ENCODE measurements at regions not wholly inside any gene's neighbourhood (a gene's known extent, or its start where the extent isn't known, plus 50 kb on each side); places are given as distances from the start of the nearest gene placed in this dataset.

DNA sequence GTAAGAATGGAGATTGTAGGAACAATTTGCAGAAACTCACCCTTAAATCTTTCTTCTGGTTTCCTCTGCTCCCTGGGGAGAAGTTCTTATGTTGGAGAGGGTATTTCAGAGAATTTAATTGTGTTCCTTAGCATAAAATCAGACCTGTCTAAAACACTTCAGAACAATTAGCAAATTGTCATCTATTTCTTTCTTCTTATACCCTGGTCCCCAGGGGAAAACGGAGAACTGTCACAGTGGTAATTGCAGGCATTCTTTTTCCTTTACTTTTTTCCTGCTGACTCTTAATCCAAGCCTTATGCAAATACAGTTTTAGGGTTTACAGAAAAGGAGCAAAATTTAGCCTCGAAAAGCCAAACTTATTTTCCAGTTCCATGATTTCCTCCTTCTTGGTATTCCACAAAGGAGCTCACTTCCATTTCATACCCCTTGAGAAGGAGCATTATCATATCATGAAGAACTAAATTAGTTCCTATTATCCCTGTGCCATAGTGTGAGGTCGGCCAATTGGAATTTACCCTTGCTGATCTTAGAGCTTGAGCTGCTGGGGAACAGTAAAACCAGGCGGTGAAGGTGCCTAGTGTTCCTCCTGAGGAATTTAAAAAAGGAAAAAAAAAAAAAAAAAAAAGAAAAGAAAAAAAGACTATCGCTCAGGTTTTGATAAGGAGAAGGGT lies 173.8 kb downstream of the IL15 start:
- H4K20me1 ChIP-seq (ENCODE audit: insufficient read depth, low read length) = no peaks in the 10 kb centered on the region
- BruUV-seq (replicated peaks) = no TSS peak
- no peak overlapping the region for H3K23ac ChIP-seq (ENCODE audit: low read depth, low read length)
- dilution Hi-C loops (cut with HindIII; ENCODE audit: low sequenced_read_pairs, unreplicated experiment) (no loop called here), intact Hi-C loops (cut with micrococcal nuclease) (no loop called here), in situ Hi-C loops (cut with MboI; ENCODE audit: low sequenced_read_pairs) (no loop called here)
- no peak overlapping the region for H3K9ac ChIP-seq (ENCODE audit: low read depth, low read length)
- peaks cover 5% of the 10 kb centered on the region for H3K4me1 ChIP-seq (ENCODE audit: control insufficient read depth, insufficient read depth, low read length)
- no peak overlapping the region for H3K27ac ChIP-seq (ENCODE audit: insufficient read depth, low read length)
- POLR2A ChIA-PET (ENCODE audit: unreplicated experiment) = no interaction called here
- H4K8ac ChIP-seq (ENCODE audit: low read depth in 2 of 2, low read length in 2 of 2) = no peak overlapping the region
- no peak overlapping the region for H3K4me2 ChIP-seq (ENCODE audit: low read depth, low read length)
- WGBS, 2 experiments (ENCODE audit: extremely low coverage in 2 of 2, insufficient read length in 1 of 2) = no CpG with 5 or more reads among the region's 5 CpGs
- no peak overlapping the region for H2AFZ ChIP-seq (replicated peaks; ENCODE audit: low read length, poor library complexity)
- DNase-seq = peak; percentile 26
- TF ChIP-seq FOS (IDR thresholded peaks at IDR 0.05; ENCODE audit: low read depth, low read length) = no peak
- TF ChIP-seq CHD1 (IDR thresholded peaks at IDR 0.05; ENCODE audit: low read depth, low read length) = no peak
- TF ChIP-seq BHLHE40 (IDR thresholded peaks at IDR 0.05; ENCODE audit: low read depth, low read length) = no peak
- no peak for TF ChIP-seq RAD21 (IDR thresholded peaks at IDR 0.05; ENCODE audit: low read length)
- TF ChIP-seq, protein P1, sequence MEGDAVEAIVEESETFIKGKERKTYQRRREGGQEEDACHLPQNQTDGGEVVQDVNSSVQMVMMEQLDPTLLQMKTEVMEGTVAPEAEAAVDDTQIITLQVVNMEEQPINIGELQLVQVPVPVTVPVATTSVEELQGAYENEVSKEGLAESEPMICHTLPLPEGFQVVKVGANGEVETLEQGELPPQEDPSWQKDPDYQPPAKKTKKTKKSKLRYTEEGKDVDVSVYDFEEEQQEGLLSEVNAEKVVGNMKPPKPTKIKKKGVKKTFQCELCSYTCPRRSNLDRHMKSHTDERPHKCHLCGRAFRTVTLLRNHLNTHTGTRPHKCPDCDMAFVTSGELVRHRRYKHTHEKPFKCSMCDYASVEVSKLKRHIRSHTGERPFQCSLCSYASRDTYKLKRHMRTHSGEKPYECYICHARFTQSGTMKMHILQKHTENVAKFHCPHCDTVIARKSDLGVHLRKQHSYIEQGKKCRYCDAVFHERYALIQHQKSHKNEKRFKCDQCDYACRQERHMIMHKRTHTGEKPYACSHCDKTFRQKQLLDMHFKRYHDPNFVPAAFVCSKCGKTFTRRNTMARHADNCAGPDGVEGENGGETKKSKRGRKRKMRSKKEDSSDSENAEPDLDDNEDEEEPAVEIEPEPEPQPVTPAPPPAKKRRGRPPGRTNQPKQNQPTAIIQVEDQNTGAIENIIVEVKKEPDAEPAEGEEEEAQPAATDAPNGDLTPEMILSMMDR (conservative IDR thresholded peaks at IDR 0.05; ENCODE audit: low read depth, low read length) = no peak
- TF ChIP-seq MAZ (IDR thresholded peaks at IDR 0.05; ENCODE audit: borderline replicate concordance, low read depth, low read length) = no peak
- no peak for TF ChIP-seq CEBPB (IDR thresholded peaks at IDR 0.05; ENCODE audit: low read depth, low read length)
- H4K91ac ChIP-seq (ENCODE audit: insufficient read depth, low read depth, low read length) = no peak overlapping the region
- no peaks in the 10 kb centered on the region; the same call in 1 of the 2 replicates for H3K9me1 ChIP-seq (ENCODE audit: insufficient read depth, low read length)
- CTCF ChIA-PET = no interaction called here
- no peaks in the 10 kb centered on the region for H3K79me1 ChIP-seq (ENCODE audit: low read depth in 1 of 2, low read length in 2 of 2)
- no peak overlapping the region for H2AK9ac ChIP-seq (replicated peaks; ENCODE audit: low read depth, low read length, poor library complexity)
- no peak overlapping the region for H3K4me3 ChIP-seq (ENCODE audit: insufficient read depth, low read depth, low read length)
- no peaks in the 10 kb centered on the region for H3K36me3 ChIP-seq (ENCODE audit: control insufficient read depth, insufficient read depth, low read length)
- ATAC-seq (ENCODE audit: low read depth) = no peak
- H3K14ac ChIP-seq (replicated peaks; ENCODE audit: low read depth, low read length) = no peak overlapping the region
- H2BK20ac ChIP-seq (ENCODE audit: low read depth, low read length) = no peak overlapping the region
- H3K18ac ChIP-seq (ENCODE audit: low read depth, low read length) = no peak overlapping the region
- no peak overlapping the region for H2BK120ac ChIP-seq (ENCODE audit: low read depth, low read length)
- H3K9me3 ChIP-seq (ENCODE audit: control insufficient read depth, insufficient read depth, low read length) = no peaks in the 10 kb centered on the region
- no peak overlapping the region for H3K56ac ChIP-seq (ENCODE audit: extremely low read depth, insufficient read depth, low read length)
- H2AK5ac ChIP-seq (ENCODE audit: low read depth, low read length) = no peak overlapping the region
- no peak overlapping the region for H2BK5ac ChIP-seq (ENCODE audit: low read depth, low read length, poor library complexity, severe bottlenecking)
- H3K4ac ChIP-seq (ENCODE audit: low read depth, low read length) = no peak overlapping the region
- H4K5ac ChIP-seq (ENCODE audit: low read depth, low read length) = no peak overlapping the region
- H2BK15ac ChIP-seq (ENCODE audit: low read depth, low read length) = no peak overlapping the region
- no peaks in the 10 kb centered on the region for H3K27me3 ChIP-seq (ENCODE audit: control insufficient read depth, insufficient read depth, low read length)

Data from IMR-90 (cell line).